ENCODE measurements at regions not wholly inside any gene's neighbourhood (a gene's known extent, or its start where the extent isn't known, plus 50 kb on each side); places are given as distances from the start of the nearest gene placed in this dataset.

DNA sequence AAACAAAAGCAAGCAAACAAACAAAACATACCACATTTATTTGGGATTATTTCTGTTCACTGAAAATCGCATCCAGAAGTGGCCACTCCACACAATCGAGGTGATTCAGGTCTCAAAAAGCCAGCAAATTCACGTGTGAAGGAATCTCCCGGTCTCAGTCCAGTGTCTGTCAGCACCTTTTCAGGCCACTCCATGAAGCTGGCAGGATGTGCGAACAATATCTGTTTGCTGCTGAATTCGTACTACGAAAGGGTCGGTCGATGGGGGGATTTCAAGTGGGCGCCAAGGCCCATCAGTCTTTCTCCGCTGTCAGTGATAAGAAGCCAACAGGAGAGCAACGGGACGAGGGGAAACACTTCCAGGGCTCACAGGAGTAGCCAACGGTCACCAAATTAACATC lies 505.1 kb downstream of the IRX1 start:
- in situ Hi-C loops (cut with HindIII; ENCODE audit: low sequenced_read_pairs): no loop called here

DNA sequence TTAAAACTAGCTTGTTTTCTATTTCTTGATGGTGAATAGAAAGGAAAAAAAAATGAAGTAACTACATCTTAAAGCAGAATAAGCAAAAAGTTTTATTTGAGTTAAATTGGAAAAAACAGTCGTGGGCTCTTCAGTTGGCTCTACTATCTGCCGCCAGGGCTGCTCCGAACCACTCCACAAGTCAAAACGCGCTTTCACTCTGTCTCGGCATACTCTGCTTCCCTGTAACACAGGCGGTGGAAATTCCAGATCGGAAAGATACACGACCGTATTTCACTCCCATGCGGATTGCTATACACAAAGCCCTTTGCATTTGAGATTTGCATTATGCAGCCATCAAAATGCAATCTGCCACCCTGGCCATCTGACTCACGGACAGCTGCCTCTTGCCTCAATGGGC lies 505.6 kb downstream of the IRX1 start:
- in situ Hi-C loops (cut with HindIII; ENCODE audit: low sequenced_read_pairs): no loop called here

DNA sequence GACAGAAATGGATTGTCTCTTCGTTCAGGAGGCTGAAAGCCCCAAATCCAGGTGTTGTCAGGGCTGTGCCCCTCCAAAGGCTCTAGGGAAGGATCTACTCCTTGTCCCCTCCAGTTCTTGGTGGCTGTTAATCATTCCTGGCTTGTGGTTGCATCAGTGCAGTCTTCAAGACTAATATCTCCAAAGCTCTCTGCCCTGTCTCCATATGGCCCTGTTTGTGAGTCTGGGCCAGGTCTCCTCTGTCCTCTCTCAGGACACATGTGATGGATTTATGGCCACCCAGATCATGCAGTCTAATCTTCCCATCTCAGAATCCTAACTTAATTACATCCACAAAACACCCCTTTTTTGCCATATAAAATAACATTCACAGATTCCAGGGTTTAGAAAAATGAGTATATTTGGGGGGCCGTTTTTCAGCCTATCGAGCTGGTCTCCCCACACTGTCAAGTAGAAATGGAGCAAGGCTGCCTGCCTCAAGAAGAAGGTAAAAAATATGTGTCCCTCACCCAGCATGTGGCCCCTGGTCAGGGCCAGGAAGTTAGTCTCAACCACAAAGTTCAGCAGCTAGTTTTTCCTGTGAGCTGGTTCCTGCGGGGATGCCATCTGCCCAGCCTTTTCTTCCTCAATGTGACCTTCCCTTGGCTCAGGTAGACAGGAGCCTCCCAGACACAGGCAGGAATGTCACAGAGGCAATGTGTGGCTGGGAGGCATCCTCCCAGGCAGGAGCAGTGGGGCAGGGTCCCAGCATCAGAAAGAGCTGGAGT lies 509.4 kb downstream of the IRX1 start:
- in situ Hi-C loops (cut with HindIII; ENCODE audit: low sequenced_read_pairs): no loop called here

DNA sequence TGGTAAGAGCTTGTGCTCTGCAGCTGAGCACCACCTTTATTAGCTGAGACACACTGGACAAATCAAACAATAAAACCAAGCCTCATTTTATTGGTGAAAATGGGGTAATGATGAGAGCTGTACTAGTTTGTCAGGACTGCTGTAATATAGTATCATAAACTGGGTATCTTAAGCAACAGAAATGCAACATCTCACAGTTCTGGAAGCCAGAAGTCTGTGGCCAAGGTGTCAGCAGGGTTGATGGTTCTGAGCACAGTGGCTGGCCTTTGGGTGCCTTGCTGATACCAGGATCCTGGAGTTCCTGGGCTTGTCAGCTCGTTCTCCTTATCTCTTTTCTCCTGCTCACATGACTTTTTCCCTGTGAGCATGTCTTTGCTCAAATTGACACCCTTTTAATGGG lies 513.1 kb downstream of the IRX1 start:
- in situ Hi-C loops (cut with HindIII; ENCODE audit: low sequenced_read_pairs): no loop called here

DNA sequence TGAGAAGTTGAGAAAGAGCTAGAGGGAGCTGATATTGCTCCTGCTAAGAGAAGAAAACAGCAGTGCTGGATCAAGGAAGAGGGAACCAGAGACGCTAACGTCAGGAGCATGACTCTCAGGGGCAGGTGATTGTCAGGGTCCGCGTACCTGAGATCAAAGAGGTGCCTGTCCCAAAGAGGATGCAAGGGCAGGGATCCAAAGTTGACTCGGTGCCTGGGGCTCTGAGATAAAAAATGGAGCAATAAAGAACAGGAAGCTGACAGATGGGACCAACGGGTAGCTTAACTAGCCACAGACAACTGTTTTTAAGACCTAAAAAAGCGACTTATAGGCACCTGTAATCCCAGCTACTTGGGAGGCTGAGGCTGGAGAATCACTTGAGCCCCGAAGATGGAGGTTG lies 517.8 kb downstream of the IRX1 start:
- in situ Hi-C loops (cut with HindIII; ENCODE audit: low sequenced_read_pairs): no loop called here

DNA sequence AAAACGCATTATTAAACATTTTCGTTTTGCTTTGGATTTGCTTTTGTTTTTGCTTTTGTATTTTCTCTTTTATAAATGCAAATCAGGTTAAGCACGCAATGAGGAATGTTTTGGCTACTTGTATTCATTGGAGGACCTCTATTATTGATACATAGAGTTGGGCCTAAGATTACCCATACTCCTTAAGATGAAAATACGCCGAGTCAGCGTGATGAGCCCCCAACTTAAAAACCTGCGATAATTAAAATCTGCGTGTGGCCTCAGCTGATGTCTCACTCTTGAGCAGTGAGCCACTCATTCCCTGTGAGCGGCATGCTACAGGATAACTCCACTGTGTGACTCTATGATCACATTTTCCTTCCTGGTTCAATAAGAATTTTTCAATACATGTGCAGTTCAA lies 518.3 kb downstream of the IRX1 start:
- in situ Hi-C loops (cut with HindIII; ENCODE audit: low sequenced_read_pairs): no loop called here

DNA sequence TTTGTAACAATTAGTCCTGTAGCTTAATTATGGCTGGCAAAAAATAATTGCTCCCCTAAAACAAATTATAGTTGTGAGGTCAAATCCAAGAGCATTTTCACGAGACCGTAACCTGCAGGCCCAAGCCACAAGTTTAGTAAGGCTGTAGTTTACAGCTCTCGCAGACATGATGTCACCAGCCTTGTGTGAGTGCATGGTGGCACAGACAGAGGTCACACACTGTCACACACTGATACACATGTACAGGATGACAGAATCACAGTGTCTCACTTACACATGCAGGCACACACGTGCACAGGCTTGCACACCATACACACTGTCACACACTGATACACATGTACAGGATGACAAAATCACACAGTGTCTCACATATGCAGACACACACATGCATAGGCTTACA lies 518.8 kb downstream of the IRX1 start:
- in situ Hi-C loops (cut with HindIII; ENCODE audit: low sequenced_read_pairs): no loop called here

DNA sequence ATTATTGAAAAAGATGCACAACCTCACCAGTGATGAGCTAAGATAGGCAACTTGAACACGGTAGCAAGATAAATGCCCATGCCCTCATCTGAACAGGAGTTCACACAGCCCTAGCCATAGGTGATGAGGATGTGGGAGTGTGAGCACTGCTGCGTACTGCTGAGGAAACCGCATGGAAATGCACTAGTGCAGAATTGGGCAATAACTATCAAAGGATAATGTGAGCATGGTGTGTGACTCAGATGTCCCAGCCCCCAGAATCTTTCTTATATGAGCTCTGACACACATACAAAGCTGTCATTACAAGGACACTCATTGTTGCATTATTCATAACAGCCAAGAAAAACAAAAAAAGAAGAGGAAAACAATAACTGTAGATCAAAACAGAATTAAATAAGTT lies 521.2 kb downstream of the IRX1 start:
- in situ Hi-C loops (cut with HindIII; ENCODE audit: low sequenced_read_pairs): no loop called here

DNA sequence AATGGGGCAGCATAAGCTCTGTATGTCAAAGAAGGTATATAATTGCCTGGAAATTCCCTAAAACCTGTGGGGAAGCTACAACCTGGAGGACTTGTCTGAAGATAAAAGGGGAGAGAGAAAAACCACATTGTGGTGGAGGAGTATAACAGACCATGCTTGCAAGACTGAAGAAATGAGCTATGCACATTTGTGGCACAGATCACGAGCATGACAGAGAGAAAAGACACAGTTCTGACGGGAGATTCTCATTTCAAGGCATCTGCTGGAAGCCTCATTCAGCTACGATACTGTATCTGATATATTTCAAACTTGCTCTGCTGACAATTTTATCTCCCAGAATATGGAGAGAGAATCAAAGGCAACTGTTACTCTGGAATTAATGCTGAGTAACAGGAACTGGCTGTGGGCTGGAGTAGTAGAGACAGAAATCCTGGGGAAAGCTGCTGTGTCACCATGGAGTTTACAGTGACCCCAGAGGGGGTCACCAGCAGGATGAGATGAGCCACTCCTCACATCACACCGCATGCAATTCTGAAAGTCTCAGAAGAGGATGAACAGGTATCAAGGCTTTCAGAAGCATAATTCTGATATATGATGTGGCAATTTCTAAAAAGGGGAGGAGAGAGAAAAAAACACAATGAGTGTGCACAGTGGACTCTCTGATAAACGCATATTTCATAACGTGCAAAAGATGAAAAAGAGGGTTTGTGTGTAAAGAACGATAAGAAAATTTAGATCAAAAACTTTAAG lies 528.8 kb downstream of the IRX1 start:
- in situ Hi-C loops (cut with HindIII; ENCODE audit: low sequenced_read_pairs): no loop called here

DNA sequence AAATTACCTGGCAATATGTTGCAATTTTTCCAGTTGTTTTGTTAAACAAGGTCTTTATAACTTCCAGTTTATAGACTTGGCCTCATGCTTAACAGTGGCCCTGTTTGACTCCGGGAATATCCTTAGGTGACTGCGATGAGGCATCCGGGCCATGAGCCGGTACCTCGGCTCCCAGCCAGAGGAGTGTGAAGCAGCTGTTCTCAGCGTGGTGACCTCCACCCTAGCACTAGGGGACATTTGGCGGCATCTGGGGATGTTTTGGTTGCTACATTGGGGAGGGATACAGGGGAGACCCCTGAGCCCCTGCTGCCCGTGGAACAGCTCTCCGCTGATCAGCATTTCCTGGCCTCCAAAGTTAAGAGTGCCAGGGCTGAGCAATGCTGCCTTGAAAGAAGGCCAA lies 533.4 kb downstream of the IRX1 start:
- in situ Hi-C loops (cut with HindIII; ENCODE audit: low sequenced_read_pairs): no loop called here

DNA sequence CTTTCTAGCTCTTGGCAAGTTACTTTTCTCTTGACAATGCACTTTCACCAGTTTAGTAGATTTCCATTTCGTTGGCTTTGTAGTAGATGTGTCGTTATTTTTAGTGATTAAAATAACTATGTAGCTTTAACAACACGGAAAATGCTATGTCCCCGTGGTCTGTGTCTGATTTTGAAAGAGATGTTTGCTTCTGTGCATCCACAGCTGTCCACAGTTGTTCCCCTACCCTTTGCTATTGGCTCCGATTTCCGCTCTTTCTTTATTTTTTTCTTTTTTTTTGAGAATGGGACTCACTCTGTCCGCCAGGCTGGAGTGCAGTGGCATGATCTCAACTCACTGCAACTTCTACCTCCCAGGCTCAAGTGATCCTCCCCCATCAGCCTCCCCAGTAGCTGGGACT lies 533.9 kb downstream of the IRX1 start:
- in situ Hi-C loops (cut with HindIII; ENCODE audit: low sequenced_read_pairs): no loop called here

DNA sequence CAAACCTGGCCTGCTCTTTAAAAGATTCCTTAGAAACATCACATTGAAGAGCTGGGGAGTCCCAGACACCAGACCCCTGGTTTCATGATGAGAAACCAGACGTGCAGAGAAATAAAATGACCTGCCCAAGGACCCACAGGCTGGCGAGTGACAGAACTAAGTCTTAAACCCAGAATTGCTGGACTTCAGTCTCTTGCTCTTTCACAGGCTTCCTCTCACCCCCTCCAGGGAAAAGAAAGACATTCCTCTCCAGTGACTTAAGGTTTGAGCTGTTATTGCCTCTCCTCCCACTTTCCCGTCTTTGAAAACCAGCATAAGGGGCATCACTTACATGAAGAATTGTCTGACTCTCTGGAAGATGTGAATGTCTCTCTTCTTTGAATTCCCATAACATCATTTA lies 535.2 kb downstream of the IRX1 start:
- in situ Hi-C loops (cut with HindIII; ENCODE audit: low sequenced_read_pairs): no loop called here

DNA sequence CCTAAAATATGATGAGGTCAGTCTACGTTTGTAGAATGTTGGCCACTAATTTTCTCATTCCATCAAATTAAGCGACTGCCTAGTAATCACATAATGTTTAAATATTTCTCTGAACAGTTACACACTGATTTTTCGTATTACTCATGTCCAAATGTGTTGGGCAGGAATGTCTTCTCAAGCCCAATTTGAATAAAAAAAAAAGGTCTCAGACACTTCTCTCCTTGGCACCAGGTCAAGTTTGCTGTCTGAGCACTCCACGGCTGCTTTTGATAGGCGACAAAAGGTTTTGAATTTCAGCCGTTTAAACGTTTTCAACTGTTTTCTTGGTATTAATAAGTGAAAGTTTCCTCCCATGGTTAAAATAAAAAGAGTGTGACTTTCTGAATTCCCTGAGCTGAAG lies 542.1 kb downstream of the IRX1 start:
- in situ Hi-C loops (cut with HindIII; ENCODE audit: low sequenced_read_pairs): no loop called here

DNA sequence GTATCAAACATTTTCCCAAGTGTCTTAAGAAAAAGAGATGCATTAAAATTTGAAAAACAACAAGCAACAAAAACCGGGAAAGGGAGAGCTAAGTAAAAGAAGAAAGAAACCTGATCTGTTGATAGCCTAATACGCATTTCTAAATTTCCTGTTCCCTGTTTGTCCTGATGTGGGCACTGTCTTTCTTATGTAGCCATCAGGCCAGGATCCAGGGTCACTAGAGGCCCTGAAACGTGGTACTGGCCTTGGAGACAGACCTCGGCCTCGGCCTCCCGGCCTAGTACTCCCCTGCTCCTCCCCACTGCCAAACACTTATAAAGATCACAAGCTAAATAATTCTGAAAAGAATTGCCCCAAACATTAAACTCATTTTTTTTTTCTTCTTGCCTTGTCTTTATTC lies 547.2 kb downstream of the IRX1 start:
- in situ Hi-C loops (cut with HindIII; ENCODE audit: low sequenced_read_pairs): no loop called here

DNA sequence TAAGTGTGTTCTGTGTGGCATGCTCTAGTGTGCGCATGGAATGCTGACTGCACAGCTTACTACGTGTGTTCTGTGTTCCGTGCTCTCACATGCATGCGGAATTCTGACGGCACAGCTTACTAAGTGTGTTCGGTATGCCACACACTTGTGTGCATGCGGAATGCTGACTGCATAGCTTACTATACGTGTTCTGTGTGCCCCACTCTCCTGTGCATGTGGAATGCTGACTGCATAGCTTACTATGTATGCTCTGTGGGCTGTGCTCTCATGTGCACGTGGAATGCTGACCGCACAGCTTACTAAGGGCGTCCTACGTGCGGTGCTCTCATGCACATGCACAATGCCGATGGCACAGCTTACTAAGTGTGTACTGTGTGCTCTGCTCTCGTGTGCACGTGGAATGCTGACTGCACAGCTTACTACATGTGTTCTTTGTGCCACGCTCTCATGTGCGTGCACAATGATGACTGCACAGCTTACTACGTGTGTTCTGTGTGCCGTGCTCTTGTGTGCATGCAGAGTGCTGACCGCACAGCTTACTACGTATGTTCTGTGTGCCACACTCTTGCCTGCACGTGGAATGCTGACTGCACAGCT lies 548.9 kb downstream of the IRX1 start:
- in situ Hi-C loops (cut with HindIII; ENCODE audit: low sequenced_read_pairs): no loop called here

DNA sequence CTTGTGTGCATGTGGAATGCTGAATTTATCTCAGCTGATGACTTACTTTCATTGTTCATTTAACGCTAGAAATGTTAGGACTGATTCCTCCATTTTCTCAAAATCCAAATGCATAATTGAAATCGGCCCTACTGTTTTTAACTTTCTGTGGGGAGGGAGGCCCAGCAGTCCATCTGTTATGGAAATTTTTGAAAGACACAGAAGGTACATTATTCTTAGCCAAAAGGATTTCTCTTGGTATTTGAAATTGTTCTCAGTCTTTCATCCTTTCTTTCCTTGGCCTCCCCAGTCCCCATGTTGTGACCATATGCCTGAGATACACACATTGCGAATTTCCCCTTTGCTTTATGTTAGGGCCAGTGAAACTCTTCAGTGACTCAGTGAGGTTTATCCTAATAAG lies 549.9 kb downstream of the IRX1 start:
- in situ Hi-C loops (cut with HindIII; ENCODE audit: low sequenced_read_pairs): no loop called here

DNA sequence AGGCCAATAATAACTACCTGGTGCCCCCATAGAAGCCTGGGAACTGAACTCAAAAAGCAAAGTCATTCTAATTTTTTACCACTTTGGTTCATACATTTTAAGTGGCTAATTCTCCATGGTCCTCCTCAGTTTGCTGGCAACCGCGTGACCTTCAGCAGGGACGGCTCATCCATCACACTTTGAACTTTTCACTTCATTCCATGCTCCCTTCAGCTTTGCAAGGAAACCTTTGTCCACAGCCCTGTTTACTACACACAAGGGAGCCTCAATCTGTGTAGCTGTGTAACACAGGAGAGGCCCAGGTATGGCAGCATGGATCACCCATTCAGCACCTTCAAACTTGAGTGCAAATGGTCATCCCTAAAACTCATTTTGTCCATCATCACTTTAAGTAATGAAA lies 552.4 kb downstream of the IRX1 start:
- in situ Hi-C loops (cut with HindIII; ENCODE audit: low sequenced_read_pairs): no loop called here

DNA sequence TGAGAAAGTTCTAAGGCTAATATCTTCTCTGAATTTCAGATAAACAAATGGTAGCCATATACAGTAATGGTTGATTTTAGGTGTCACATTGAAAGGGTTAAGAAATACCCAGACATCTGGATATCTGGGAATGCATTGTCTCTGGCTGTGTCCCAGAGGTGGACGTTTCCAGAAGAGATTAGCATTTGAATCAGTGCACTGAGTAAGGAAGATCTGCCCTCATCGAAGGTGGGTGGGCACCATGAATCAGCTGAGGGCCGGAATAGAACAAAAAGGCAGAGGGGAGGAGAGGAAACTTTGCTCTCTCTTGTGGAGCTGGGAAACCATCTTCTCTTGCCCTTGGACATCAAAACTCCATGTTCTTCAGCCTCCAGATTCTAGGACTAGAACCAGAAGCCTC lies 554.4 kb downstream of the IRX1 start:
- in situ Hi-C loops (cut with HindIII; ENCODE audit: low sequenced_read_pairs): no loop called here

DNA sequence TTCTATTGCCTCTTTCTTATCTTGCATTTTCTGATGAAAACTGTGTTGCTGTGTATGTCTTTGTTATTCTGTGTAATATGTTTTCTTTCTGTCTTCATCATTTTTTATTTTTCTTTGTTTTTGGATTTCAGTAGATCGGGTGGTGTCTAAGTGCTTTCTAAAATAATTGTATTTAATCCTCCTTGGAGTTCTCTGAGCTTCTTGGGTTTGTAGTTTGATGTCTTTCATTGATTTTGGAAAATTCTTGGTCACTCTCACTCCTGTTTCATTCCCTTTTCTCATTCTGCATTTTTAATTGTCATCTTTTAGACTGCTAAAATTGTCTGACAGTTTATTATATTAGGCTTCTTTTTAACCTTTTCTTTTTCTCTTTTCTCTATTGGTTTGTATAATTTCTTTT lies 560.5 kb downstream of the IRX1 start:
- in situ Hi-C loops (cut with HindIII; ENCODE audit: low sequenced_read_pairs): no loop called here

DNA sequence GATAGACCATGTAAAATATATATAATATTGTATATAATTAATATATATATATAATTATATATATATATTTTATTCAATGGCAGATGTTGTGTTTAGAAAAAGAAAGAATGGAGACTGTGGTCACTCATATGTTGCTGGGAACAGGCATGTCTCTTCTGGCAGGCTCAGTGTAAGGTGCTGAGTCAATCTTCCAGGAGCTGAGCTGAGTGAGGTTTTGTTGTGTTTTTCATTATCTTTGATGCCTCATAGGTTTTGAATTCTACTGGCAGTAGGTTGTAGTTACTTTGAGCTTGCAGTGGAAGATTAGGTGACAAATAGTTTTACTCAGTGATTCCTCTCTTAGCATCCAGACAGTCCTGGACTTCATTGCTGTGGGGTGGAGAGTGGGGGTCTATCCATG lies 561.3 kb downstream of the IRX1 start:
- in situ Hi-C loops (cut with HindIII; ENCODE audit: low sequenced_read_pairs): no loop called here

DNA sequence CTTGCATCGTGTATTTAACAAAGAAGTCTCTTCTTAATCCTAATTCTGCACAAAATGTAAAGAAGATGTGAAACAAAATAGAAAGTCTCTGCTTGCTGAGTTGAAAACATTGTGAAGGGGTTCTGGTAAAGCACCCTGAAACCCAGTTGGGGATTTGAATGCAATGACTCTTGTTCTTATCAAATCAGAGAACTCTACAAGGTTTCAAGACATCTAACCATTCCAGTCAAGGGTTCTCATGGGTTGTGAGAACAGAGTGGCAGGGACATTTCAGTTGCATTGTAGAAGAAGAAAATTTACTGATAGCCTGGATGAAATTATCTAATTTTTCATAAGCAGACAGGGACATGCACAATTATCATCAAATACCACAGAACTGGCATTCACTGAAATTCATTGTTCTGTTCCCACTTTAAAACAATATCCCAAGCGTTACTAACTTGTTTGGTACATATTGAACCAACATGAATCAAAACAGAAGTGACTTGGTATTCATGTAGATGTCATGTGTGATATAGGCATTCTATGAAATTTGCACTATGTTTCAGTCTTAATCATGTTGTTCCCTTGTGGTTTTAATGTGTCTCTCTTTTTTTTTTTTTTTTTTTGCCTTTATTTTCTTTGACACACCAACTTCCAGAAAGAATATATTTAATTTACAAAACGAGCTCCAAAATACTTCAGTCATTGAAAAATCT lies 563.3 kb downstream of the IRX1 start:
- in situ Hi-C loops (cut with HindIII; ENCODE audit: low sequenced_read_pairs): no loop called here

DNA sequence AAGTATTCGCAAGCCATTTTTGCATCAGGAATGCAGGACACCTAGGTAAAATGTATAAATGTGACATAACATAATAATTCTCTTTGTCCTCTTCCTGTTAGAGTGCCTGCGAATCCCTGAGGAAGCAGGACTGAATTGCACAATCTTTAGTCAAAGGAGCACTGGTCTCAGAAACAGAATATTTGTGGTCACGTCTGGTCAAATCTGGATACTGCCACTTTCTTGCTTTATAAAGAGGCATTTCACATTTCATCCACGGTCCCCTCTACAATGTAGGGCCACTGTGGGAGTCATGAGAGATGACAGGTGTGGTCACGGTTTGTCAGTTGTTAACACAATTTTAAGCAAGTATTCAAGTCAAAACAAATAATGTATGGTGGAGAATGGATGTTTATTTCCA lies 564.0 kb downstream of the IRX1 start:
- in situ Hi-C loops (cut with HindIII; ENCODE audit: low sequenced_read_pairs): no loop called here
